GM23338 (cell line): ENCODE measurements at regions not wholly inside any gene's neighbourhood (a gene's known extent, or its start where the extent isn't known, plus 50 kb on each side); places are given as distances from the start of the nearest gene placed in this dataset.

Experiments used
- ATAC-seq: fragments of 200-7000 bp; cut with Tn5 transposase; 3 replicates; pipeline ENCODE4 v1.9.1; 2020
- DNase-seq: peaks from one replicate; pipeline ENCODE4 v3.0.0-alpha.2; 2015; ENCODE audit warnings: low spot score
- H2AFZ ChIP-seq: fragments of 200-600 bp; sonication (generic); 2 replicates; pipeline ENCODE4 v1.8.0; 2016; ENCODE audit warnings: antibody characterized with exemption, mild to moderate bottlenecking, moderate library complexity
- H3F3A ChIP-seq: fragments of 200-600 bp; sonication (generic); replicated peaks from 2 replicates; pipeline ENCODE4 v1.8.0; 2017; ENCODE audit warnings: antibody characterized with exemption, mixed run types, low read depth
- H3K27ac ChIP-seq: fragments of 200-600 bp; sonication (generic); 2 replicates; pipeline ENCODE4 v1.6.1; 2016; ENCODE audit warnings: low read depth
- H3K27me3 ChIP-seq: fragments of 200-600 bp; sonication (generic); 2 replicates; pipeline ENCODE4 v1.8.0; 2016; ENCODE audit warnings: mild to moderate bottlenecking, mixed run types, moderate library complexity; ENCODE audit not compliant: insufficient read depth
- H3K36me3 ChIP-seq: fragments of 200-600 bp; sonication (generic); 2 replicates; pipeline ENCODE4 v1.8.0; 2016; ENCODE audit warnings: mild to moderate bottlenecking; ENCODE audit not compliant: insufficient read depth
- H3K4me1 ChIP-seq: fragments of 200-600 bp; sonication (generic); 2 replicates; pipeline ENCODE4 v1.8.0; 2016; ENCODE audit warnings: mild to moderate bottlenecking, moderate library complexity; ENCODE audit not compliant: insufficient read depth
- H3K4me2 ChIP-seq: fragments of 200-600 bp; sonication (generic); 2 replicates; pipeline ENCODE4 v1.7.1; 2017; ENCODE audit warnings: mixed run types
- H3K4me3 ChIP-seq: fragments of 200-600 bp; sonication (generic); 2 replicates; pipeline ENCODE4 v1.6.1; 2016; ENCODE audit warnings: mixed run types
- H3K79me2 ChIP-seq: fragments of 200-600 bp; sonication (generic); replicated peaks from 2 replicates; pipeline ENCODE4 v1.8.0; 2017; ENCODE audit warnings: mild to moderate bottlenecking; ENCODE audit not compliant: insufficient read depth
- H3K9me2 ChIP-seq: fragments of 200-600 bp; sonication (generic); 2 replicates; pipeline ENCODE4 v1.8.0; 2017; ENCODE audit not compliant: insufficient read depth
- H4K20me1 ChIP-seq: fragments of 200-600 bp; sonication (generic); replicated peaks from 2 replicates; pipeline ENCODE4 v1.8.0; 2017; ENCODE audit warnings: mild to moderate bottlenecking; ENCODE audit not compliant: insufficient read depth
- H3K27ac Mint-ChIP-seq: 2 replicates; pipeline ENCODE4 v1.8.0; 2020; ENCODE audit warnings: inconsistent platforms, mild to moderate bottlenecking, moderate library complexity, mixed read lengths
- H3K27me3 Mint-ChIP-seq: 3 replicates; pipeline ENCODE4 v1.8.0; 2022; ENCODE audit warnings: low read depth, mild to moderate bottlenecking, moderate library complexity, mixed read lengths, inconsistent platforms; ENCODE audit not compliant: insufficient read depth, poor library complexity
- H3K36me3 Mint-ChIP-seq: 3 replicates; pipeline ENCODE4 v1.8.0; 2021; ENCODE audit warnings: low read depth, mild to moderate bottlenecking, inconsistent platforms, moderate library complexity, mixed read lengths
- H3K4me1 Mint-ChIP-seq: 3 replicates; pipeline ENCODE4 v1.8.0; 2020; ENCODE audit warnings: mild to moderate bottlenecking, inconsistent platforms, mixed read lengths
- H3K4me3 Mint-ChIP-seq: 3 replicates; pipeline ENCODE4 v1.8.0; 2021; ENCODE audit warnings: moderate library complexity, mild to moderate bottlenecking, inconsistent platforms, mixed read lengths
- H3K9me3 Mint-ChIP-seq: 3 replicates; pipeline ENCODE4 v1.8.0; 2020; ENCODE audit warnings: moderate library complexity, mild to moderate bottlenecking, inconsistent platforms, mixed read lengths
- CREB1 ChIP-seq: fragments of 250-450 bp; sonication (Bioruptor Pico); IDR thresholded peaks from 2 replicates; pipeline ENCODE4 v1.5.0; 2020; ENCODE audit warnings: low read depth, mild to moderate bottlenecking, moderate library complexity
- EZH2 ChIP-seq: fragments of 200-600 bp; sonication (generic); IDR thresholded peaks from one replicate; pipeline ENCODE4 v1.8.0; 2017; ENCODE audit warnings: antibody characterized with exemption, mild to moderate bottlenecking, low read depth; ENCODE audit not compliant: unreplicated experiment
- EZH2phosphoT487 ChIP-seq: fragments of 200-600 bp; sonication (generic); IDR thresholded peaks from one replicate; pipeline ENCODE4 v1.8.1; 2018; ENCODE audit warnings: antibody characterized with exemption; ENCODE audit not compliant: unreplicated experiment
- JUNB ChIP-seq: IDR thresholded peaks from one replicate; pipeline ENCODE4 v1.6.1; 2016; ENCODE audit warnings: antibody characterized with exemption; ENCODE audit not compliant: unreplicated experiment
- NANOG ChIP-seq: IDR thresholded peaks from 2 replicates; pipeline ENCODE4 v1.6.1; 2016; ENCODE audit warnings: antibody characterized with exemption, borderline replicate concordance
- POLR2AphosphoS5 ChIP-seq: IDR thresholded peaks from 2 replicates; pipeline ENCODE4 v1.6.1; 2016; ENCODE audit warnings: antibody characterized with exemption, low read depth
- STAT1 ChIP-seq: IDR thresholded peaks from one replicate; pipeline ENCODE4 v1.6.1; 2016; ENCODE audit warnings: antibody characterized with exemption; ENCODE audit not compliant: unreplicated experiment
- ZNF114 ChIP-seq: fragments of 250-450 bp; sonication (Bioruptor Pico); IDR thresholded peaks from 2 replicates; pipeline ENCODE4 v1.5.0; 2020; ENCODE audit warnings: mild to moderate bottlenecking, moderate library complexity
- ZNF331 ChIP-seq: fragments of 250-450 bp; sonication (Bioruptor Pico); IDR thresholded peaks from 2 replicates; pipeline ENCODE4 v1.5.0; 2020; ENCODE audit warnings: low read depth, mild to moderate bottlenecking, moderate library complexity
- TF ChIP-seq, protein P1 (sequence below): fragments of 250-450 bp; sonication (Bioruptor Pico); IDR thresholded peaks from 2 replicates; pipeline ENCODE4 v1.5.0; 2020; ENCODE audit warnings: mild to moderate bottlenecking, moderate library complexity
- TF ChIP-seq, protein P2 (sequence below): IDR thresholded peaks from 2 replicates; pipeline ENCODE4 v1.6.1; 2016; ENCODE audit warnings: antibody characterized with exemption
- TF ChIP-seq, protein P3 (sequence below): IDR thresholded peaks from one replicate; pipeline ENCODE4 v1.6.1; 2018; ENCODE audit warnings: antibody characterized with exemption; ENCODE audit not compliant: unreplicated experiment
- TF ChIP-seq, protein P4 (sequence below), 2 experiments: fragments of 200-600 bp in 1 of 2; sonication (generic) in 1 of 2; conservative IDR thresholded peaks; 2 replicates each; pipeline versions ENCODE4 v1.5.1 to v1.6.1; 2016 to 2017; ENCODE audit warnings: antibody characterized with exemption in 2 of 2, low read depth in 2 of 2, mild to moderate bottlenecking in 2 of 2, moderate library complexity in 1 of 2

DNA sequence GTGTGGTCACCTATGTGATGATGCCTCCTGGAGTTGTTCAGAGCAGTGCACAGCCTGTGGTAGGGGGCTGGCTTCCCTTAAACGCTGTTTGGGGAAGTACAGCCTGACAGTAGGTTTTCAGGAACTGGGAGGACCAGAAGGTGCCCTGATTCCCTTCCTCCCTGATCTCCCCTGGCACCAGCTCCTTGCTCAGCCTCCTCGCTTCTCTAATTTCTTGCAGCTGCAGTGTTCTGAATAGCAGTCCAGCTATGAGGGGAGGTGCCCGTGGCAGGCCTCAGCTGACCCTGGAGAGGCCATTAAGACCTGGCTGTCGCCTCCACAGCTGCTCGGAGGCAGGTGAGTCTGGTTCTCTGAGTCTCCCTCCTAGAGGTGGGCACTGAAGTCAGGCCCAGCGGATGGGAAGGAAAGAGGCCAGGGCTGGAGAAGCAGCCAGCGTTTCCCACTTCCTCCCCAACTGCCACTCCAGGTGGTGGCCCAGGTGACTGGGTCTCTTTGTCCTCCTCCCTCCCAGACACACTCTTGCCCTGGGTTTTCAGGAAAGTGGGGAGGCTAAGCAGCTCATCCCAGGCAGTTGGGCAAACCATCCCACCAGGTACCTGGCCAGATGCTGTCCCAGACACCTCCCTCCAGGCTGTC, 52.0 kb upstream of the RPL11 start:
- DNase-seq (no peak), ATAC-seq (no peak)
- Histone ChIP-seq H3K79me2 (no peaks in the 10 kb centered on the region), H4K20me1 (no peaks in the 10 kb centered on the region), H3K9me2 (0 out of 2 replicates have a peak, but pooled peaks cover under 1% of the 10 kb centered on the region), H3K27ac (no peak overlapping the region), H3K4me2 (no peak overlapping the region), H3K4me1 (peaks cover 9% of the 10 kb centered on the region), H2AFZ (no peak overlapping the region), H3F3A (peaks cover 3% of the 10 kb centered on the region; the same call in 1 of the 2 replicates), H3K27me3 (no peaks in the 10 kb centered on the region), H3K36me3 (no peaks in the 10 kb centered on the region), H3K4me3 (no peak overlapping the region)
- H3K36me3 Mint-ChIP-seq: no peaks in the 10 kb centered on the region
- H3K27ac Mint-ChIP-seq: no peak overlapping the region
- H3K27me3 Mint-ChIP-seq: peaks cover 19% of the 10 kb centered on the region
- H3K4me1 Mint-ChIP-seq: peaks cover 27% of the 10 kb centered on the region
- TF ChIP-seq EZH2: no peak
- TF ChIP-seq JUNB: no peak
- TF ChIP-seq, protein P1, sequence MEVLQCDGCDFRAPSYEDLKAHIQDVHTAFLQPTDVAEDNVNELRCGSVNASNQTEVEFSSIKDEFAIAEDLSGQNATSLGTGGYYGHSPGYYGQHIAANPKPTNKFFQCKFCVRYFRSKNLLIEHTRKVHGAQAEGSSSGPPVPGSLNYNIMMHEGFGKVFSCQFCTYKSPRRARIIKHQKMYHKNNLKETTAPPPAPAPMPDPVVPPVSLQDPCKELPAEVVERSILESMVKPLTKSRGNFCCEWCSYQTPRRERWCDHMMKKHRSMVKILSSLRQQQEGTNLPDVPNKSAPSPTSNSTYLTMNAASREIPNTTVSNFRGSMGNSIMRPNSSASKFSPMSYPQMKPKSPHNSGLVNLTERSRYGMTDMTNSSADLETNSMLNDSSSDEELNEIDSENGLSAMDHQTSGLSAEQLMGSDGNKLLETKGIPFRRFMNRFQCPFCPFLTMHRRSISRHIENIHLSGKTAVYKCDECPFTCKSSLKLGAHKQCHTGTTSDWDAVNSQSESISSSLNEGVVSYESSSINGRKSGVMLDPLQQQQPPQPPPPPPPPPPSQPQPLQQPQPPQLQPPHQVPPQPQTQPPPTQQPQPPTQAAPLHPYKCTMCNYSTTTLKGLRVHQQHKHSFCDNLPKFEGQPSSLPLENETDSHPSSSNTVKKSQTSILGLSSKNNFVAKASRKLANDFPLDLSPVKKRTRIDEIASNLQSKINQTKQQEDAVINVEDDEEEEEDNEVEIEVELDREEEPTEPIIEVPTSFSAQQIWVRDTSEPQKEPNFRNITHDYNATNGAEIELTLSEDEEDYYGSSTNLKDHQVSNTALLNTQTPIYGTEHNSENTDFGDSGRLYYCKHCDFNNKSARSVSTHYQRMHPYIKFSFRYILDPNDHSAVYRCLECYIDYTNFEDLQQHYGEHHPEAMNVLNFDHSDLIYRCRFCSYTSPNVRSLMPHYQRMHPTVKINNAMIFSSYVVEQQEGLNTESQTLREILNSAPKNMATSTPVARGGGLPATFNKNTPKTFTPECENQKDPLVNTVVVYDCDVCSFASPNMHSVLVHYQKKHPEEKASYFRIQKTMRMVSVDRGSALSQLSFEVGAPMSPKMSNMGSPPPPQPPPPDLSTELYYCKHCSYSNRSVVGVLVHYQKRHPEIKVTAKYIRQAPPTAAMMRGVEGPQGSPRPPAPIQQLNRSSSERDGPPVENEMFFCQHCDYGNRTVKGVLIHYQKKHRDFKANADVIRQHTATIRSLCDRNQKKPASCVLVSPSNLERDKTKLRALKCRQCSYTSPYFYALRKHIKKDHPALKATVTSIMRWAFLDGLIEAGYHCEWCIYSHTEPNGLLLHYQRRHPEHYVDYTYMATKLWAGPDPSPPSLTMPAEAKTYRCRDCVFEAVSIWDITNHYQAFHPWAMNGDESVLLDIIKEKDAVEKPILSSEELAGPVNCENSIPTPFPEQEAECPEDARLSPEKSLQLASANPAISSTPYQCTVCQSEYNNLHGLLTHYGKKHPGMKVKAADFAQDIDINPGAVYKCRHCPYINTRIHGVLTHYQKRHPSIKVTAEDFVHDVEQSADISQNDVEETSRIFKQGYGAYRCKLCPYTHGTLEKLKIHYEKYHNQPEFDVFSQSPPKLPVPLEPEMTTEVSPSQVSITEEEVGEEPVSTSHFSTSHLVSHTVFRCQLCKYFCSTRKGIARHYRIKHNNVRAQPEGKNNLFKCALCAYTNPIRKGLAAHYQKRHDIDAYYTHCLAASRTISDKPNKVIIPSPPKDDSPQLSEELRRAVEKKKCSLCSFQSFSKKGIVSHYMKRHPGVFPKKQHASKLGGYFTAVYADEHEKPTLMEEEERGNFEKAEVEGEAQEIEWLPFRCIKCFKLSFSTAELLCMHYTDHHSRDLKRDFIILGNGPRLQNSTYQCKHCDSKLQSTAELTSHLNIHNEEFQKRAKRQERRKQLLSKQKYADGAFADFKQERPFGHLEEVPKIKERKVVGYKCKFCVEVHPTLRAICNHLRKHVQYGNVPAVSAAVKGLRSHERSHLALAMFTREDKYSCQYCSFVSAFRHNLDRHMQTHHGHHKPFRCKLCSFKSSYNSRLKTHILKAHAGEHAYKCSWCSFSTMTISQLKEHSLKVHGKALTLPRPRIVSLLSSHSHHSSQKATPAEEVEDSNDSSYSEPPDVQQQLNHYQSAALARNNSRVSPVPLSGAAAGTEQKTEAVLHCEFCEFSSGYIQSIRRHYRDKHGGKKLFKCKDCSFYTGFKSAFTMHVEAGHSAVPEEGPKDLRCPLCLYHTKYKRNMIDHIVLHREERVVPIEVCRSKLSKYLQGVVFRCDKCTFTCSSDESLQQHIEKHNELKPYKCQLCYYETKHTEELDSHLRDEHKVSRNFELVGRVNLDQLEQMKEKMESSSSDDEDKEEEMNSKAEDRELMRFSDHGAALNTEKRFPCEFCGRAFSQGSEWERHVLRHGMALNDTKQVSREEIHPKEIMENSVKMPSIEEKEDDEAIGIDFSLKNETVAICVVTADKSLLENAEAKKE (CRISPR knock-in tag): no peak
- no peak for TF ChIP-seq STAT1
- TF ChIP-seq, protein P2, sequence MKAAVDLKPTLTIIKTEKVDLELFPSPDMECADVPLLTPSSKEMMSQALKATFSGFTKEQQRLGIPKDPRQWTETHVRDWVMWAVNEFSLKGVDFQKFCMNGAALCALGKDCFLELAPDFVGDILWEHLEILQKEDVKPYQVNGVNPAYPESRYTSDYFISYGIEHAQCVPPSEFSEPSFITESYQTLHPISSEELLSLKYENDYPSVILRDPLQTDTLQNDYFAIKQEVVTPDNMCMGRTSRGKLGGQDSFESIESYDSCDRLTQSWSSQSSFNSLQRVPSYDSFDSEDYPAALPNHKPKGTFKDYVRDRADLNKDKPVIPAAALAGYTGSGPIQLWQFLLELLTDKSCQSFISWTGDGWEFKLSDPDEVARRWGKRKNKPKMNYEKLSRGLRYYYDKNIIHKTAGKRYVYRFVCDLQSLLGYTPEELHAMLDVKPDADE: no peak
- no peak for TF ChIP-seq POLR2AphosphoS5
- TF ChIP-seq ZNF331 (CRISPR knock-in tag): no peak
- no peak for TF ChIP-seq CREB1 (CRISPR knock-in tag)
- TF ChIP-seq, protein P3, sequence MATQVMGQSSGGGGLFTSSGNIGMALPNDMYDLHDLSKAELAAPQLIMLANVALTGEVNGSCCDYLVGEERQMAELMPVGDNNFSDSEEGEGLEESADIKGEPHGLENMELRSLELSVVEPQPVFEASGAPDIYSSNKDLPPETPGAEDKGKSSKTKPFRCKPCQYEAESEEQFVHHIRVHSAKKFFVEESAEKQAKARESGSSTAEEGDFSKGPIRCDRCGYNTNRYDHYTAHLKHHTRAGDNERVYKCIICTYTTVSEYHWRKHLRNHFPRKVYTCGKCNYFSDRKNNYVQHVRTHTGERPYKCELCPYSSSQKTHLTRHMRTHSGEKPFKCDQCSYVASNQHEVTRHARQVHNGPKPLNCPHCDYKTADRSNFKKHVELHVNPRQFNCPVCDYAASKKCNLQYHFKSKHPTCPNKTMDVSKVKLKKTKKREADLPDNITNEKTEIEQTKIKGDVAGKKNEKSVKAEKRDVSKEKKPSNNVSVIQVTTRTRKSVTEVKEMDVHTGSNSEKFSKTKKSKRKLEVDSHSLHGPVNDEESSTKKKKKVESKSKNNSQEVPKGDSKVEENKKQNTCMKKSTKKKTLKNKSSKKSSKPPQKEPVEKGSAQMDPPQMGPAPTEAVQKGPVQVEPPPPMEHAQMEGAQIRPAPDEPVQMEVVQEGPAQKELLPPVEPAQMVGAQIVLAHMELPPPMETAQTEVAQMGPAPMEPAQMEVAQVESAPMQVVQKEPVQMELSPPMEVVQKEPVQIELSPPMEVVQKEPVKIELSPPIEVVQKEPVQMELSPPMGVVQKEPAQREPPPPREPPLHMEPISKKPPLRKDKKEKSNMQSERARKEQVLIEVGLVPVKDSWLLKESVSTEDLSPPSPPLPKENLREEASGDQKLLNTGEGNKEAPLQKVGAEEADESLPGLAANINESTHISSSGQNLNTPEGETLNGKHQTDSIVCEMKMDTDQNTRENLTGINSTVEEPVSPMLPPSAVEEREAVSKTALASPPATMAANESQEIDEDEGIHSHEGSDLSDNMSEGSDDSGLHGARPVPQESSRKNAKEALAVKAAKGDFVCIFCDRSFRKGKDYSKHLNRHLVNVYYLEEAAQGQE: no peak
- no peak for TF ChIP-seq ZNF114 (CRISPR knock-in tag)
- no peak for TF ChIP-seq EZH2phosphoT487
- TF ChIP-seq, protein P4, sequence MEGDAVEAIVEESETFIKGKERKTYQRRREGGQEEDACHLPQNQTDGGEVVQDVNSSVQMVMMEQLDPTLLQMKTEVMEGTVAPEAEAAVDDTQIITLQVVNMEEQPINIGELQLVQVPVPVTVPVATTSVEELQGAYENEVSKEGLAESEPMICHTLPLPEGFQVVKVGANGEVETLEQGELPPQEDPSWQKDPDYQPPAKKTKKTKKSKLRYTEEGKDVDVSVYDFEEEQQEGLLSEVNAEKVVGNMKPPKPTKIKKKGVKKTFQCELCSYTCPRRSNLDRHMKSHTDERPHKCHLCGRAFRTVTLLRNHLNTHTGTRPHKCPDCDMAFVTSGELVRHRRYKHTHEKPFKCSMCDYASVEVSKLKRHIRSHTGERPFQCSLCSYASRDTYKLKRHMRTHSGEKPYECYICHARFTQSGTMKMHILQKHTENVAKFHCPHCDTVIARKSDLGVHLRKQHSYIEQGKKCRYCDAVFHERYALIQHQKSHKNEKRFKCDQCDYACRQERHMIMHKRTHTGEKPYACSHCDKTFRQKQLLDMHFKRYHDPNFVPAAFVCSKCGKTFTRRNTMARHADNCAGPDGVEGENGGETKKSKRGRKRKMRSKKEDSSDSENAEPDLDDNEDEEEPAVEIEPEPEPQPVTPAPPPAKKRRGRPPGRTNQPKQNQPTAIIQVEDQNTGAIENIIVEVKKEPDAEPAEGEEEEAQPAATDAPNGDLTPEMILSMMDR (conservative IDR thresholded peaks at IDR 0.05; ENCODE audit: low read depth in 2 of 2): no peak
- TF ChIP-seq NANOG: no peak
- no peak overlapping the region for H3K4me3 Mint-ChIP-seq
- H3K9me3 Mint-ChIP-seq: no peaks in the 10 kb centered on the region
